SK-N-SH (cell line): ENCODE measurements at regions not wholly inside any gene's neighbourhood (a gene's known extent, or its start where the extent isn't known, plus 50 kb on each side); places are given as distances from the start of the nearest gene placed in this dataset.

Experiments used
- CTCF ChIA-PET: fragments of 300-600, 350-600 bp; formaldehyde crosslinking; extraction: SDS; loops from one replicate; lab custom pipeline; 2021; lab: Yijun Ruan, JAX
- POLR2A ChIA-PET: fragments of 350-600 bp; sonication (Branson Sonifier 250); formaldehyde crosslinking; extraction: SDS; loops from one replicate; lab custom pipeline; 2020; ENCODE audit warnings: antibody characterized with exemption, inconsistent platforms; lab: Yijun Ruan, JAX
- DNase-seq: peaks from one replicate; pipeline ENCODE4 v3.0.0; 2012
- H2AFZ ChIP-seq: fragments of 200-600 bp; sonication (generic); 2 replicates; pipeline ENCODE4 v1.8.1; 2016; ENCODE audit warnings: antibody characterized with exemption, mild to moderate bottlenecking, low read depth
- H3F3A ChIP-seq: fragments of 200-600 bp; sonication (generic); replicated peaks from 2 replicates; pipeline ENCODE3; 2016; ENCODE audit warnings: antibody characterized with exemption, mild to moderate bottlenecking; ENCODE audit not compliant: insufficient read depth
- H3K27ac ChIP-seq, 2 experiments: fragments of 200-500 bp in 1 of 2; fragments of 200-600 bp in 1 of 2; sonication (Bioruptor generic) in 1 of 2; sonication (generic), shearing (Covaris generic) in 1 of 2; 2 replicates each; pipeline versions ENCODE4 v1.5.1 to v1.6.1; 2014 to 2016; ENCODE audit warnings: low read depth in 2 of 2, inconsistent platforms in 1 of 2, low read length in 1 of 2, mild to moderate bottlenecking in 1 of 2, mixed read lengths in 1 of 2
- H3K27me3 ChIP-seq: fragments of 200-600 bp; sonication (generic), shearing (Covaris generic); 2 replicates; pipeline ENCODE4 v1.6.1; 2016; ENCODE audit warnings: mixed run types; ENCODE audit not compliant: insufficient read depth
- H3K36me3 ChIP-seq, 2 experiments: fragments of 200-500 bp in 1 of 2; fragments of 200-600 bp in 1 of 2; sonication (Bioruptor generic) in 1 of 2; sonication (generic) in 1 of 2; replicated peaks in 1 of 2; 2 replicates each; pipeline versions ENCODE3 to v1.5.1; 2014 to 2016; ENCODE audit warnings: low read length in 1 of 2, mild to moderate bottlenecking in 1 of 2; ENCODE audit not compliant: insufficient read depth in 2 of 2, control insufficient read depth in 1 of 2
- H3K4me1 ChIP-seq, 2 experiments: fragments of 200-500 bp in 1 of 2; fragments of 200-600 bp in 1 of 2; sonication (Bioruptor generic) in 1 of 2; sonication (generic), shearing (Covaris generic) in 1 of 2; 2 replicates each; pipeline versions ENCODE4 v1.5.1 to v1.6.1; 2014 to 2016; ENCODE audit warnings: low read depth in 1 of 2, low read length in 1 of 2, mixed run types in 1 of 2; ENCODE audit not compliant: insufficient read depth in 2 of 2, control insufficient read depth in 1 of 2
- H3K4me2 ChIP-seq: fragments of 200-600 bp; sonication (generic), shearing (Covaris generic); 2 replicates; pipeline ENCODE4 v1.6.1; 2017; ENCODE audit warnings: mixed run types
- H3K4me3 ChIP-seq, 2 experiments: fragments of 200-500 bp in 1 of 2; fragments of 200-600 bp in 1 of 2; sonication (Bioruptor generic) in 1 of 2; sonication (generic), shearing (Covaris generic) in 1 of 2; 2 replicates each; pipeline versions ENCODE4 v1.5.1 to v1.8.1; 2014 to 2016; ENCODE audit warnings: low read depth in 2 of 2, inconsistent platforms in 1 of 2, low read length in 1 of 2, mild to moderate bottlenecking in 1 of 2, mixed read lengths in 1 of 2, moderate library complexity in 1 of 2
- H3K79me2 ChIP-seq: fragments of 200-600 bp; sonication (generic); 2 replicates; pipeline ENCODE4 v1.8.1; 2017; ENCODE audit warnings: mild to moderate bottlenecking; ENCODE audit not compliant: insufficient read depth
- H3K9ac ChIP-seq: fragments of 200-600 bp; sonication (generic); 2 replicates; pipeline ENCODE4 v1.6.1; 2017; ENCODE audit warnings: mixed run types
- H3K9me2 ChIP-seq: fragments of 200-600 bp; sonication (generic); 2 replicates; pipeline ENCODE4 v1.6.1; 2017; ENCODE audit warnings: mixed run types
- H3K9me3 ChIP-seq: fragments of 200-600 bp; sonication (generic); 2 replicates; pipeline ENCODE4 v1.6.1; 2017; ENCODE audit warnings: mixed run types, mild to moderate bottlenecking, moderate library complexity
- H4K20me1 ChIP-seq: fragments of 200-600 bp; sonication (generic); 2 replicates; pipeline ENCODE4 v1.6.1; 2017; ENCODE audit warnings: mild to moderate bottlenecking, mixed run types; ENCODE audit not compliant: insufficient read depth
- CHD2 ChIP-seq: fragments of 150-350 bp; IDR thresholded peaks from 2 replicates; pipeline ENCODE4 v1.6.1; 2018; ENCODE audit warnings: low read length; ENCODE audit not compliant: partially characterized antibody
- CTCF ChIP-seq: fragments of 200-600 bp; sonication (generic); IDR thresholded peaks from 2 replicates; pipeline ENCODE4 v1.6.1; 2017; ENCODE audit warnings: antibody characterized with exemption, mild to moderate bottlenecking, moderate library complexity
- EP300 ChIP-seq, 2 experiments: IDR thresholded peaks; 2 replicates each; pipeline versions ENCODE4 v1.4.0 to v1.6.1; 2012; ENCODE audit warnings: borderline replicate concordance in 1 of 2, low read depth in 1 of 2, low read length in 1 of 2
- EZH2phosphoT487 ChIP-seq: fragments of 200-600 bp; sonication (generic); IDR thresholded peaks from 2 replicates; pipeline ENCODE4 v1.6.1; 2017; ENCODE audit warnings: low read depth, mixed run types, mild to moderate bottlenecking, antibody characterized with exemption, moderate library complexity, borderline replicate concordance
- FOSL2 ChIP-seq: IDR thresholded peaks from 2 replicates; pipeline ENCODE4 v1.4.0; 2012; ENCODE audit warnings: low read depth, mild to moderate bottlenecking, moderate library complexity, borderline replicate concordance
- FOXM1 ChIP-seq: IDR thresholded peaks from 2 replicates; pipeline ENCODE4 v1.4.0; 2012; ENCODE audit warnings: low read depth, mild to moderate bottlenecking
- GATA2 ChIP-seq: sonication (generic); formaldehyde crosslinking; IDR thresholded peaks from 2 replicates; pipeline ENCODE4 v1.5.0; 2020; ENCODE audit warnings: mild to moderate bottlenecking, missing genetic modification reagents
- IRF3 ChIP-seq: fragments of 150-350 bp; IDR thresholded peaks from 2 replicates; pipeline ENCODE4 v1.6.1; 2016; ENCODE audit warnings: mild to moderate bottlenecking, low read depth, low read length
- RAD21 ChIP-seq: IDR thresholded peaks from 2 replicates; pipeline ENCODE4 v1.6.1; 2012; ENCODE audit warnings: mild to moderate bottlenecking, low read length
- RCOR1 ChIP-seq: fragments of 150-350 bp; IDR thresholded peaks from 2 replicates; pipeline ENCODE4 v1.6.1; 2017; ENCODE audit warnings: antibody characterized with exemption, low read length
- RXRA ChIP-seq: IDR thresholded peaks from 2 replicates; pipeline ENCODE4 v1.4.0; 2012; ENCODE audit warnings: low read depth, mild to moderate bottlenecking, borderline replicate concordance
- SIN3A ChIP-seq: IDR thresholded peaks from 2 replicates; pipeline ENCODE4 v1.6.1; 2012; ENCODE audit warnings: low read depth, mild to moderate bottlenecking, low read length, moderate library complexity, borderline replicate concordance
- SMC3 ChIP-seq: IDR thresholded peaks from 2 replicates; pipeline ENCODE4 v1.6.1; 2012; ENCODE audit warnings: low read depth, low read length, improper control_type of control experiment
- TAF1 ChIP-seq: IDR thresholded peaks from 2 replicates; pipeline ENCODE4 v1.6.1; 2012; ENCODE audit warnings: low read depth, mild to moderate bottlenecking, low read length, moderate library complexity, borderline replicate concordance
- TEAD4 ChIP-seq: IDR thresholded peaks from 2 replicates; pipeline ENCODE4 v1.4.0; 2012; ENCODE audit warnings: mild to moderate bottlenecking, borderline replicate concordance; ENCODE audit not compliant: insufficient read depth
- USF1 ChIP-seq: IDR thresholded peaks from 2 replicates; pipeline ENCODE4 v1.4.0; 2012; ENCODE audit warnings: low read depth, borderline replicate concordance
- WGBS: methylation state at CpG from one replicate; pipeline ENCODE4 v1.1.6; 2017; ENCODE audit warnings: low lambda C conversion rate; 5-methylcytosine and 5-hydroxymethylcytosine counted together
- TF ChIP-seq, protein P1 (sequence below): IDR thresholded peaks from 2 replicates; pipeline ENCODE4 v1.4.0; 2012; ENCODE audit warnings: low read depth

DNA sequence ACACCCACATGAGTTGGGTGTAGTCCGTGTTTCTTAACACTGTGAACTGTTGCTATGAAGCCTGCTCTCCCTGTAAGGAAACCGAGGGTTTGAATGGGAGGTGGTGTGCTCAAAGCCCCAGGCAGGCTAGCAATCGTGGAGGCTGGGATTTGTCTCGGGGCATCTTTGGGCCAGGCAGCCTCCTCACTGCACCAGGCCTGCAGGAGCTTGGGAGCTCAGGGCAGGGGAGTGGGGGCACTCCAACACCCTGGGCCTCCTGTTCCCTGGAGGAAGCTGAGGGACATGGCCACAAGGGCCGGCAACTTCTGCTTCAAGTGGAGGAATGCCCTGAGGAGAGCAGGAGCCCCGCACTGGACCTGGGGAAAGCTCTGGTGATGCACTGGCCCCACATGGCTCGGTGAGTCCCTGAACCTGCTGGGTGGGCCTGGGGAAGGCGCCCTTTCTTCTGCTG, 164.7 kb upstream of the B3GAT1 start:
- Histone ChIP-seq H4K20me1 (no peaks in the 10 kb centered on the region), H2AFZ (no peak overlapping the region), H3K9ac (no peak overlapping the region), H3F3A (no peaks in the 10 kb centered on the region), H3K27me3 (no peaks in the 10 kb centered on the region), H3K4me3 (no peak overlapping the region), H3K4me1 (peaks cover 0 to 29% of the 10 kb centered on the region in 2 experiments; a peak in 1 of 4 replicates), H3K79me2 (no peaks in the 10 kb centered on the region), H3K9me3 (no peaks in the 10 kb centered on the region), H3K4me2 (no peak overlapping the region), H3K27ac (no peak overlapping the region), H3K36me3 (no peaks in the 10 kb centered on the region), H3K9me2 (no peaks in the 10 kb centered on the region)
- WGBS = 11% methylated on average over 3 of the region's 8 CpGs
- TF ChIP-seq EP300 (IDR thresholded peaks at IDR 0.05; ENCODE audit: borderline replicate concordance in 1 of 2, low read depth in 1 of 2, low read length in 1 of 2) = no peak
- no peak for TF ChIP-seq GATA2 (CRISPR knock-in tag)
- TF ChIP-seq USF1 = no peak
- no peak for TF ChIP-seq CTCF
- no peak for TF ChIP-seq EZH2phosphoT487
- TF ChIP-seq RAD21 = no peak
- TF ChIP-seq IRF3 = no peak
- TF ChIP-seq, protein P1, sequence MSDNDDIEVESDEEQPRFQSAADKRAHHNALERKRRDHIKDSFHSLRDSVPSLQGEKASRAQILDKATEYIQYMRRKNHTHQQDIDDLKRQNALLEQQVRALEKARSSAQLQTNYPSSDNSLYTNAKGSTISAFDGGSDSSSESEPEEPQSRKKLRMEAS = no peak
- TF ChIP-seq RCOR1 = no peak
- no peak for TF ChIP-seq SIN3A
- POLR2A ChIA-PET = no interaction called here
- CTCF ChIA-PET = interaction anchor here (1.1 to 3.6 kb wide), 2 partner anchors 11 to 217 kb away, joined by 4 to 13 read pairs; no protein-coding TSS in a partner anchor
- no peak for DNase-seq

GRCh38 chr11:134576286-134576685, 164.2 kb upstream of the B3GAT1 start:
- Histone ChIP-seq H3K9ac (no peak overlapping the region), H3K4me2 (no peak overlapping the region), H3K27ac (no peak overlapping the region), H3K27me3 (no peaks in the 10 kb centered on the region), H3K4me1 (peaks cover 0 to 29% of the 10 kb centered on the region in 2 experiments; a peak in 1 of 4 replicates), H3K9me3 (no peaks in the 10 kb centered on the region), H3F3A (no peaks in the 10 kb centered on the region), H4K20me1 (no peaks in the 10 kb centered on the region), H3K4me3 (no peak overlapping the region), H2AFZ (no peak overlapping the region), H3K79me2 (no peaks in the 10 kb centered on the region), H3K9me2 (no peaks in the 10 kb centered on the region), H3K36me3 (no peaks in the 10 kb centered on the region)
- TF ChIP-seq CHD2 (no peak), FOXM1 (no peak), EZH2phosphoT487 (no peak), FOSL2 (no peak), RXRA (no peak), GATA2 (CRISPR knock-in tag) (no peak), SMC3 (no peak), TEAD4 (no peak), RCOR1 (no peak), TAF1 (no peak), RAD21 (no peak)
- TF ChIP-seq, protein P1 = no peak
- 39% methylated on average over 6 of the region's 9 CpGs for WGBS
- no peak for DNase-seq
- ChIA-PET POLR2A (no interaction called here), CTCF (interaction anchor here (1.1 to 3.6 kb wide), 2 partner anchors 11 to 217 kb away, joined by 4 to 13 read pairs; no protein-coding TSS in a partner anchor)
